ENCODE measurements at regions not wholly inside any gene's neighbourhood (a gene's known extent, or its start where the extent isn't known, plus 50 kb on each side); places are given as distances from the start of the nearest gene placed in this dataset.

GRCh38 chr10:44858988-44859387 lies 52.1 kb upstream of the TMEM72 start:
- no peak for DNase-seq

DNA sequence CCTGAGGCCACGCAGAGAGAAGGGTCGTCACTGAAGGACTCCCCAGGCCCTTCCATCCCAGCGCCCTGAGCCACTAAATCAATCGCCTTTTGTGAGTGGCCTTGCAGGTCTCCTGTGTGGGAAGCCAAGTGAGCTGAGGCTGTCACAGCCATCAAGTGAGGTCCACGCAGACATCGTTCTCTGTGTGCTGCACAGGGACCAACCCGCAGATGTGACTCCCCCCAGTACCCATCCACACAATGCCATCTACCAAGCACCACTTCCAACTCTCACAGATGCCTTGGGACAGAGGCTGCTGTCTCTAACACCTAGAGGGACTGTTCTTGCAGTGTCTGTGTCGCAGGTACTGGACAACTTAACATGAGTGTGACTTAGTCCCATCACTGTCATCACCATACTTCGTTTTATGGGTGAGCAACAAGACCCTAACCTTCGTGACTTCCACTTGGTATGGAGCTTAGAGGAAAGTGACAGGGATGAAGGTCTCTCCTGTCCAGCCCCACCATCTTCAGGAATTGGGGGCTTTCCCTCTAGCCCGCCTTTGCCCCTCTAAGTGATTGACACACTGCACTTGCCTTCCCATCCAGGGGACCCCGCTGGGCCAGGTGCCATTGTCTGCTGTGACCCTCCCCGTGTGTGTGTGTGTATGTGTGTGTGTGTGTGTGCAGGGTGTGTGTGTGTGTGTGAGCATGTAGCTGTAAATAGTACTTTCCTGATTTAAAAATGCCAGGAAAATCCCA lies 51.4 kb upstream of the TMEM72 start:
- DNase-seq: no peak

DNA sequence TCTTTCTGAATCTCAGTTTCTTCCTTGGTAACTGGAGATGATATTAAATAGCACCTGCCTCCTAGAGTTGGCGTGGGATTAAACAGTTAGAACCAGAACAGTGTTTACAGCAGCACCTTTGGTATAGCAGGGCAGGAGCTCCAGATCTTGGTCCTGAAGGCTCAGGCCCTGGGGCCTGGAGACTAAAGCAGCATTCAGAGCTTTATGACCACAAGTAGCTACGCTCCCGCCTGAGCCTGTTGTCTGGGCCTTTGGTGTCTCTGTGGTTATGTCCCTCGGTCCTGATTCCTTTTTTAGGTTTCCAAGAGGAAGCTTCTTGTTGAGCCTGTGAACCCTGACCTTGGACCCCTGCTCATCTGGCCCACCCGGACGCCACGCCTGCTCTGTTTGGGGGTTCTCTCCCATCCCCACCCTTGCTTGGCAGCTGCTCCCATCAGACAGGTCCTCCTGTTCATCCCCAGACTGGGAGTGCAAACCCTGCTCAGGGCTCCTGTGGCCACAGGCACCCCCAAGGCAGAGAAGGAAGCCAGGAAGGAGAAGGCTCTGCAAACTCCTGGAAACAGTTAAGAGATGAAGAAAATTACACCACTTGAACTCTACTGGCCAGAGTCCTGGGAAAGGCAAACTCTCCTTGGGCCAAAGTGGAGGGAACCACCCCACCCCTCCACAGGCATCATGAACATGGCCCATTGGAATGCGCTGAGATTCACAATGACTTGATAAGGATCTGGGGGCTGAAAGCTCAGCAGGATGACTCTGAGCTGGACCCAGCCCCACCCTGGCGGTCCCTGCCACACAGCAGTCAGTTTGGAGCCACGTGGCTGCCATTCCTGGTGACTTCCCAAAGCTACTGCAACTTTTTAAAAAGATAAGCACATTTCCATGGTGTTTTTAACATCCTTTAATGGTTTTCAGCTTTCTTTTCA lies 50.1 kb upstream of the TMEM72 start:
- peak; percentile 87 for DNase-seq

Measured in fibroblast of skin of right quadriceps (primary cell).